Loucy (cell line): ENCODE measurements at regions not wholly inside any gene's neighbourhood (a gene's known extent, or its start where the extent isn't known, plus 50 kb on each side); places are given as distances from the start of the nearest gene placed in this dataset.

Experiments
- H2AFZ ChIP-seq: fragments of 200-600 bp; sonication (generic); 2 replicates; pipeline ENCODE4 v1.6.0; 2016; ENCODE audit warnings: antibody characterized with exemption, mild to moderate bottlenecking, low read length, moderate library complexity
- H3F3A ChIP-seq: fragments of 200-600 bp; 2 replicates; pipeline ENCODE4 v1.6.0; 2016; ENCODE audit warnings: antibody characterized with exemption, low read depth, mild to moderate bottlenecking
- H3K27me3 ChIP-seq: fragments of 200-600 bp; sonication (generic); 2 replicates; pipeline ENCODE4 v1.6.1; 2014; ENCODE audit warnings: low read length, mild to moderate bottlenecking; ENCODE audit not compliant: insufficient read depth, poor library complexity, severe bottlenecking
- H3K36me3 ChIP-seq: fragments of 200-600 bp; sonication (generic); 2 replicates; pipeline ENCODE4 v1.6.1; 2016; ENCODE audit warnings: low read length; ENCODE audit not compliant: insufficient read depth
- H3K4me1 ChIP-seq: fragments of 200-600 bp; sonication (generic); 2 replicates; pipeline ENCODE4 v1.5.1; 2014; ENCODE audit warnings: low read length, mild to moderate bottlenecking; ENCODE audit not compliant: insufficient read depth, poor library complexity, severe bottlenecking
- H3K4me2 ChIP-seq: fragments of 200-600 bp; sonication (generic); 2 replicates; pipeline ENCODE4 v1.6.0; 2014; ENCODE audit warnings: antibody characterized with exemption, low read length, low read depth, mild to moderate bottlenecking; ENCODE audit not compliant: poor library complexity, severe bottlenecking
- H3K4me3 ChIP-seq: fragments of 200-600 bp; sonication (generic); 2 replicates; pipeline ENCODE4 v1.5.1; 2014; ENCODE audit warnings: low read length, mild to moderate bottlenecking, mixed read lengths; ENCODE audit not compliant: poor library complexity, severe bottlenecking
- H3K79me2 ChIP-seq: fragments of 200-600 bp; sonication (generic); 2 replicates; pipeline ENCODE4 v1.6.1; 2014; ENCODE audit warnings: low read length; ENCODE audit not compliant: insufficient read depth
- H3K9ac ChIP-seq: fragments of 200-600 bp; sonication (generic); 2 replicates; pipeline ENCODE4 v1.6.0; 2014; ENCODE audit warnings: mild to moderate bottlenecking, low read depth, low read length, moderate library complexity; ENCODE audit not compliant: poor library complexity, severe bottlenecking
- H3K9me2 ChIP-seq: fragments of 200-600 bp; sonication (generic); replicated peaks from 2 replicates; pipeline ENCODE4 v1.6.1; 2016; ENCODE audit warnings: low read depth, low read length, mixed read lengths
- H3K9me3 ChIP-seq: fragments of 200-600 bp; sonication (generic); 2 replicates; pipeline ENCODE4 v1.6.1; 2014; ENCODE audit warnings: mild to moderate bottlenecking, antibody characterized with exemption, low read length, low read depth; ENCODE audit not compliant: insufficient read depth
- H4K20me1 ChIP-seq: fragments of 200-600 bp; sonication (generic); 2 replicates; pipeline ENCODE4 v1.6.0; 2014; ENCODE audit warnings: antibody characterized with exemption, low read length, mild to moderate bottlenecking; ENCODE audit not compliant: insufficient read depth, poor library complexity, severe bottlenecking
- CTCF ChIP-seq: fragments of 200-600 bp; sonication (generic); conservative IDR thresholded peaks from 2 replicates; pipeline ENCODE4 v1.5.1; 2014; ENCODE audit warnings: mild to moderate bottlenecking, antibody characterized with exemption, low read length
- EZH2phosphoT487 ChIP-seq: fragments of 200-600 bp; IDR thresholded peaks from 2 replicates; pipeline ENCODE4 v1.6.1; 2018; ENCODE audit warnings: antibody characterized with exemption, mild to moderate bottlenecking, moderate library complexity, borderline replicate concordance

- Histone ChIP-seq H2AFZ (no peak overlapping the region), H4K20me1 (no peaks in the 10 kb centered on the region), H3K9me3 (no peaks in the 10 kb centered on the region), H3K27me3 (no peaks in the 10 kb centered on the region), H3K9ac (no peak overlapping the region), H3K79me2 (no peaks in the 10 kb centered on the region), H3F3A (no peaks in the 10 kb centered on the region), H3K4me2 (no peak overlapping the region), H3K9me2 (no peaks in the 10 kb centered on the region), H3K4me1 (no peaks in the 10 kb centered on the region), H3K4me3 (no peak overlapping the region), H3K36me3 (no peaks in the 10 kb centered on the region)
- TF ChIP-seq EZH2phosphoT487 (no peak), CTCF (no peak)
Observed at GRCh38 chr4:159902648-159903047, 799.8 kb downstream of the RAPGEF2 start.

- no peak overlapping the region for H3K4me3 ChIP-seq
- H2AFZ ChIP-seq = no peak overlapping the region
- no peaks in the 10 kb centered on the region for H3K9me2 ChIP-seq
- H3K4me2 ChIP-seq = no peak overlapping the region
- no peaks in the 10 kb centered on the region for H3F3A ChIP-seq
- H3K79me2 ChIP-seq = no peaks in the 10 kb centered on the region
- no peaks in the 10 kb centered on the region for H4K20me1 ChIP-seq
- TF ChIP-seq EZH2phosphoT487 (no peak), CTCF (no peak)
- no peaks in the 10 kb centered on the region for H3K36me3 ChIP-seq
- H3K9me3 ChIP-seq = no peaks in the 10 kb centered on the region
- no peaks in the 10 kb centered on the region for H3K27me3 ChIP-seq
- H3K9ac ChIP-seq = no peak overlapping the region
- H3K4me1 ChIP-seq = no peaks in the 10 kb centered on the region
Observed at GRCh38 chr4:159904906-159905305, 802.0 kb downstream of the RAPGEF2 start.

- TF ChIP-seq CTCF (no peak), EZH2phosphoT487 (no peak)
- Histone ChIP-seq H2AFZ (no peak overlapping the region), H3K4me3 (no peak overlapping the region), H3F3A (no peaks in the 10 kb centered on the region), H3K27me3 (no peaks in the 10 kb centered on the region), H3K9me2 (no peaks in the 10 kb centered on the region), H3K4me2 (no peak overlapping the region), H3K36me3 (no peaks in the 10 kb centered on the region), H4K20me1 (no peaks in the 10 kb centered on the region), H3K9ac (no peak overlapping the region), H3K4me1 (no peaks in the 10 kb centered on the region), H3K79me2 (no peaks in the 10 kb centered on the region), H3K9me3 (no peaks in the 10 kb centered on the region)
Observed at GRCh38 chr4:159906051-159906450, 803.2 kb downstream of the RAPGEF2 start.
